Esophagus muscularis mucosa (tissue), 4 donors: ENCODE measurements at regions not wholly inside any gene's neighbourhood (a gene's known extent, or its start where the extent isn't known, plus 50 kb on each side); places are given as distances from the start of the nearest gene placed in this dataset.

ENCODE experiments used
- DNase-seq: peaks from one replicate; pipeline ENCODE4 v3.0.0-alpha.2; 2017; ENCODE audit errors: extremely low spot score
- H3K27ac ChIP-seq, 4 donors: fragments of 200-600 bp; sonication (generic); replicated peaks in 1 of 4; 1 replicate in 3 of 4; 2 replicates in 1 of 4; pipeline ENCODE4 v1.5.1; 2016 to 2019; ENCODE audit warnings: mild to moderate bottlenecking in 1 of 4
- H3K27me3 ChIP-seq, 4 donors: fragments of 200-600 bp; sonication (generic); one replicate each; pipeline versions ENCODE4 v1.5.1 to v1.6.0; 2016 to 2019
- H3K36me3 ChIP-seq, 4 donors: fragments of 200-600 bp; sonication (generic); one replicate each; pipeline ENCODE4 v1.5.1; 2016 to 2019
- H3K4me1 ChIP-seq, 4 donors: fragments of 200-600 bp; sonication (generic); one replicate each; pipeline ENCODE4 v1.5.1; 2016 to 2019
- H3K4me3 ChIP-seq, 4 donors: fragments of 200-600 bp; sonication (generic); 1 replicate in 2 of 4; 2 replicates in 2 of 4; pipeline ENCODE4 v1.5.1; 2016 to 2019; ENCODE audit warnings: mild to moderate bottlenecking in 4 of 4, moderate library complexity in 1 of 4
- H3K9me3 ChIP-seq, 4 donors: fragments of 200-600 bp; sonication (generic); 1 replicate in 3 of 4; 2 replicates in 1 of 4; pipeline ENCODE4 v1.5.1; 2016 to 2019
- EP300 ChIP-seq: sonication (generic); formaldehyde crosslinking; IDR thresholded peaks from one replicate; pipeline ENCODE4 v1.6.1; 2017; ENCODE audit warnings: antibody characterized with exemption
- POLR2A ChIP-seq: fragments of 450-650 bp; IDR thresholded peaks from one replicate; pipeline ENCODE4 v1.6.1; 2017; ENCODE audit warnings: antibody characterized with exemption, moderate library complexity, mild to moderate bottlenecking, low read depth
- POLR2AphosphoS5 ChIP-seq, 2 donors: sonication (generic); formaldehyde crosslinking; IDR thresholded peaks; one replicate each; pipeline ENCODE4 v1.6.1; 2017; ENCODE audit warnings: antibody characterized with exemption in 2 of 2
- WGBS: methylation state at CpG from one replicate; pipeline ENCODE4 v1.1.5; 2018; 5-methylcytosine and 5-hydroxymethylcytosine counted together
- intact Hi-C: fragments of 100-400 bp; cut with DNase I; formaldehyde crosslinking; loops from one replicate; pipeline ENCODE4 v1.15.1; 2023
- TF ChIP-seq, protein P1 (sequence below), 3 experiments: fragments of 200-600 bp in 2 of 3; fragments of 450-650 bp in 1 of 3; sonication (generic) in 2 of 3; IDR thresholded peaks; one replicate each; pipeline ENCODE4 v1.5.1; 2017 to 2019; ENCODE audit warnings: antibody characterized with exemption in 3 of 3, mild to moderate bottlenecking in 2 of 3, moderate library complexity in 1 of 3

DNA sequence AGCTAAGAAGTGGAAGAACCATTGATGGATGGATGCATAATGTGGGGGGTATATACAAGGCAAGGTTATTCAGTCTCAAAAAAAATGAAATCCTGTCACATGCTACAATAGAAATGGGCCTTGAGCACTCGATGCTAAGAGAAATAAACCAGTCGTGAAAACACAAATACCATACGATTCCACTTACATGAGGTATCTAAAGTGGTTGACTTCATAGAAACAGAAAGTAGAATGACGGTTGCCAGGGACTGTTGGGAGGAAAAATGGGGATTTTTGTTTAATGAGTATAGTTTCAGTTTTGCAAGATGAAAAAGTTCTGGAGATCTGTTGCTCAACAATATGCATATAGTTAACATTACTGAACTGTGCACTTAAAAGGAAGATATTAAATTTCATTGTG lies 223.6 kb upstream of the NLGN4Y start:
- WGBS: no CpG with 5 or more reads among the region's 4 CpGs
- DNase-seq: no peak
- Histone ChIP-seq H3K36me3 (no peaks in the 10 kb centered on the region), H3K9me3 (no peaks in the 10 kb centered on the region), H3K4me1 (no peaks in the 10 kb centered on the region), H3K4me3 (no peak overlapping the region), H3K27me3 (no peaks in the 10 kb centered on the region), H3K27ac (no peak overlapping the region)
- TF ChIP-seq POLR2AphosphoS5 (IDR thresholded peaks at IDR 0.05): no peak
- TF ChIP-seq, protein P1, sequence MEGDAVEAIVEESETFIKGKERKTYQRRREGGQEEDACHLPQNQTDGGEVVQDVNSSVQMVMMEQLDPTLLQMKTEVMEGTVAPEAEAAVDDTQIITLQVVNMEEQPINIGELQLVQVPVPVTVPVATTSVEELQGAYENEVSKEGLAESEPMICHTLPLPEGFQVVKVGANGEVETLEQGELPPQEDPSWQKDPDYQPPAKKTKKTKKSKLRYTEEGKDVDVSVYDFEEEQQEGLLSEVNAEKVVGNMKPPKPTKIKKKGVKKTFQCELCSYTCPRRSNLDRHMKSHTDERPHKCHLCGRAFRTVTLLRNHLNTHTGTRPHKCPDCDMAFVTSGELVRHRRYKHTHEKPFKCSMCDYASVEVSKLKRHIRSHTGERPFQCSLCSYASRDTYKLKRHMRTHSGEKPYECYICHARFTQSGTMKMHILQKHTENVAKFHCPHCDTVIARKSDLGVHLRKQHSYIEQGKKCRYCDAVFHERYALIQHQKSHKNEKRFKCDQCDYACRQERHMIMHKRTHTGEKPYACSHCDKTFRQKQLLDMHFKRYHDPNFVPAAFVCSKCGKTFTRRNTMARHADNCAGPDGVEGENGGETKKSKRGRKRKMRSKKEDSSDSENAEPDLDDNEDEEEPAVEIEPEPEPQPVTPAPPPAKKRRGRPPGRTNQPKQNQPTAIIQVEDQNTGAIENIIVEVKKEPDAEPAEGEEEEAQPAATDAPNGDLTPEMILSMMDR (IDR thresholded peaks at IDR 0.05): no peak
- no peak for TF ChIP-seq POLR2A
- no peak for TF ChIP-seq EP300
- intact Hi-C loops: no loop called here

DNA sequence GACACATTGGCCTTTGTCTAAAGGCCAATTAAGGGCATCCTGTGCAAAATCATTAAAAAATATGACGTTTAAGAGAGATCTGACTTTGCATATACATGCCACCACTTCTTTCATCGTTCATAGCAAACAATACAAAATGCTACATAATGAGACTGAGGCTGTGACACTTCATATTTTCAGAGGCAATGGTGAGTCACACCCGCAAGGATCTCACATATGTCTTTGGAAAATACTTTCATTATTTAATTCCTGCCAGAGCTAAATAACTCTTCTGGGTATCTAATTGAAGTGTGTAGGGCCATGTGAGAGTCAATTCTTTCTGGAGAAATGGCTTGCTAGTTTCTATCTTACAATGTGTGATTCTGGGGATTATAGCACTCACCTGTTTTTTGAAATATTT lies 222.8 kb upstream of the NLGN4Y start:
- no peak for TF ChIP-seq EP300
- TF ChIP-seq POLR2A: no peak
- TF ChIP-seq POLR2AphosphoS5 (IDR thresholded peaks at IDR 0.05): no peak
- TF ChIP-seq, protein P1 (IDR thresholded peaks at IDR 0.05): no peak
- Histone ChIP-seq H3K27ac (no peak overlapping the region), H3K9me3 (no peaks in the 10 kb centered on the region), H3K27me3 (no peaks in the 10 kb centered on the region), H3K4me1 (no peaks in the 10 kb centered on the region), H3K4me3 (no peak overlapping the region), H3K36me3 (no peaks in the 10 kb centered on the region)
- WGBS: no CpG with 5 or more reads among the region's 3 CpGs
- DNase-seq: no peak
- intact Hi-C loops: no loop called here

DNA sequence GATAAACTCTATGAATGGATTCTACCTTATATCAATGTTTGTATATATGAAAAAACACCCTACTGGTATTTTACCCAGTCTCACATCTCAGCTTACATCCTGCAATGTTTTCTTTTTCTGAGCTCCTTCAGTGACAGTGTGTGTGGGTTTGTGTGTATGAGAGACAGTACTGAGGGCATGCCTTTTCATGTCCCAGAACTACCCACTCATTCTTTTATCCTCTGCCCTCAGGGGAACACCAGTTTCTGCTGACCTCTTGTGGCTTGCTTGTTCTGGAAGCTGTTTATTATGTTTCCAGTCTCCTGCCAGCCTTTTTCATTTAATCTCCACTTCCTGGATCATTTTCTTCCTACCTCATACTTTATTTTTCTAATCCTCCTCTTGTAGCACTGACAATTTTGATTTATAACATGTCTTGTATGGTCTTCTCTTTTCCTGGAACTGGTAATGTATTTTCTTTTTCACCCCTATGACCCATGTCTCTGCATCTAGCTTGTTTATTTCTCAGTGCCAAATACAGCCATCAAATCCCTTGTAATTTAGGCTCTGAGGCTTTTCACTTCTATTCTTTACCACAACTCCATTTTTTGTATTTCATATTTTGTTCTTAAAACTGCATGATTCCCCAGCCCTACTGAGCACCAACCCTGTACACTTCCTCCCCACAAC lies 195.5 kb upstream of the NLGN4Y start:
- H3K36me3 ChIP-seq: no peaks in the 10 kb centered on the region
- TF ChIP-seq POLR2A (no peak), POLR2AphosphoS5 (IDR thresholded peaks at IDR 0.05) (no peak), EP300 (no peak)
- TF ChIP-seq, protein P1 (IDR thresholded peaks at IDR 0.05): no peak
- H3K4me3 ChIP-seq: no peak overlapping the region
- H3K27me3 ChIP-seq: no peaks in the 10 kb centered on the region
- intact Hi-C loops: no loop called here
- no peak for DNase-seq
- peaks cover 0 to 7% (median 0%) of the 10 kb centered on the region in 4 donors for H3K4me1 ChIP-seq
- H3K27ac ChIP-seq: no peak overlapping the region
- no peaks in the 10 kb centered on the region for H3K9me3 ChIP-seq

DNA sequence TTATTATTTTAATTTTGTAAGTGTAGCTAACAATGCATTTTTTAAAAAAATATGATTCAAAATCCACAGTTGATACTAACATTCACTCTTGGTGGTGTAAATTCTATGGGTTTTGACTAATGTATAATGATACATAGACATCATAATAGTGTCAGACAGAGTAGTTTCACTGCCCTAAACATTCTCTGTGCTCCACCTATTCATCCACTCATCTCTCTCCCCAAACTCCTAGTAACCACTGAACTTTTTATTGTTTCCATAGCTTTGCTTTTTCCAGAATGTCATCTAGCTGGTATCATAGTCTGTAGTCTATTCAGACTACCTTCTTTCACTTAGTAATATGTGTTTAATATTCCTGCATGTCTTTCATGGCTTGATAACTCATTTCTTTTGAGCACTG lies 194.0 kb upstream of the NLGN4Y start:
- Histone ChIP-seq H3K27me3 (no peaks in the 10 kb centered on the region), H3K4me1 (peaks cover 0 to 7% (median 0%) of the 10 kb centered on the region in 4 donors), H3K9me3 (no peaks in the 10 kb centered on the region), H3K27ac (no peak overlapping the region), H3K4me3 (no peak overlapping the region), H3K36me3 (no peaks in the 10 kb centered on the region)
- TF ChIP-seq POLR2AphosphoS5 (IDR thresholded peaks at IDR 0.05) (no peak), EP300 (no peak), POLR2A (no peak)
- DNase-seq: no peak
- intact Hi-C loops: no loop called here

DNA sequence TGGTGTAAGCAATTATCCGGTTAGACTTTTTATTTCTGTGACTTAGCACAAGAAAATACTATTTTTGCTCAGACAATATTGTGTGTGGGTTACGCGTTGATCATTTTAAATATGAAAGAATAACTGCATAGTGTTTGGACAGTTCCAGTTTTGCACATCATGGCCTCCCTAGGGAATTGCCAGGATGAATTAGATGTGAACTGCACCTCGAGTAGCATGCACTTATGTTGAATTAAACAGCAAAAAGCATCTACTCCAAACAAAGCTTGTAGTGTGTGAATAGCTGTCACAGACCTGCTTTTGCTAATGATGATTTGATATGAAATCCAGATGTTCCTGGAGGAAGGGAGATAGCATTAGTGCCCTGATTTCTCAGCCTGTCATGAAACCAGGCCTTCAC lies 184.8 kb upstream of the NLGN4Y start:
- no CpG with 5 or more reads among the region's 4 CpGs for WGBS
- Histone ChIP-seq H3K27me3 (no peaks in the 10 kb centered on the region), H3K36me3 (no peaks in the 10 kb centered on the region), H3K4me1 (no peaks in the 10 kb centered on the region), H3K9me3 (no peaks in the 10 kb centered on the region), H3K4me3 (no peak overlapping the region), H3K27ac (no peak overlapping the region)
- TF ChIP-seq POLR2A (no peak), POLR2AphosphoS5 (IDR thresholded peaks at IDR 0.05) (no peak), EP300 (no peak)
- TF ChIP-seq, protein P1 (IDR thresholded peaks at IDR 0.05): no peak
- intact Hi-C loops: no loop called here
- DNase-seq: no peak
